Upper lobe of left lung (tissue), 4 donors: ENCODE measurements at regions not wholly inside any gene's neighbourhood (a gene's known extent, or its start where the extent isn't known, plus 50 kb on each side); places are given as distances from the start of the nearest gene placed in this dataset.
"Not testable (repeated sequence)": the region's sequence is repeated elsewhere in the genome, so short reads cannot be mapped to it uniquely, and the experiment has no call there.

ENCODE experiments used
- CTCF ChIP-seq, 6 experiments: fragments of 450-650 bp in 4 of 6; fragments of 200-600 bp in 2 of 6; sonication (generic) in 2 of 6; IDR thresholded peaks; one replicate each; pipeline ENCODE4 v1.5.1; 2016 to 2019; ENCODE audit warnings: antibody characterized with exemption in 6 of 6
- EP300 ChIP-seq, 4 donors: sonication (generic); formaldehyde crosslinking; IDR thresholded peaks; one replicate each; pipeline ENCODE4 v1.5.1; 2017; ENCODE audit warnings: antibody characterized with exemption in 4 of 4, control low read depth in 2 of 4
- POLR2A ChIP-seq, 4 donors: fragments of 450-650 bp; IDR thresholded peaks; one replicate each; pipeline ENCODE4 v1.5.1; 2016 to 2017; ENCODE audit warnings: antibody characterized with exemption in 4 of 4, mild to moderate bottlenecking in 2 of 4
- POLR2AphosphoS5 ChIP-seq, 2 donors: sonication (generic); formaldehyde crosslinking; IDR thresholded peaks; one replicate each; pipeline ENCODE4 v1.5.1; 2017; ENCODE audit warnings: antibody characterized with exemption in 2 of 2

- TF ChIP-seq CTCF, POLR2A, POLR2AphosphoS5, EP300 (IDR thresholded peaks at IDR 0.05): not testable (repeated sequence)
These were observed 237.1 kb upstream of the NT5E start for GRCh38 chr6:85212794-85213193.
